HG02885 (cell line): ENCODE measurements at regions not wholly inside any gene's neighbourhood (a gene's known extent, or its start where the extent isn't known, plus 50 kb on each side); places are given as distances from the start of the nearest gene placed in this dataset.
A peak's percentile ranks its signal among the peaks of the same experiment; 100 is the strongest.

ENCODE experiments used
- ATAC-seq: cut with Tn5 transposase; IDR thresholded peaks from one replicate; pipeline ENCODE4 v1.9.1; 2021; ENCODE audit warnings: mild to moderate bottlenecking; ENCODE audit not compliant: unreplicated experiment, poor library complexity

- ATAC-seq = peak; percentile 87
These were observed 71.8 kb upstream of the TAF11L2 start for GRCh38 chr5:17426104-17426749.

DNA sequence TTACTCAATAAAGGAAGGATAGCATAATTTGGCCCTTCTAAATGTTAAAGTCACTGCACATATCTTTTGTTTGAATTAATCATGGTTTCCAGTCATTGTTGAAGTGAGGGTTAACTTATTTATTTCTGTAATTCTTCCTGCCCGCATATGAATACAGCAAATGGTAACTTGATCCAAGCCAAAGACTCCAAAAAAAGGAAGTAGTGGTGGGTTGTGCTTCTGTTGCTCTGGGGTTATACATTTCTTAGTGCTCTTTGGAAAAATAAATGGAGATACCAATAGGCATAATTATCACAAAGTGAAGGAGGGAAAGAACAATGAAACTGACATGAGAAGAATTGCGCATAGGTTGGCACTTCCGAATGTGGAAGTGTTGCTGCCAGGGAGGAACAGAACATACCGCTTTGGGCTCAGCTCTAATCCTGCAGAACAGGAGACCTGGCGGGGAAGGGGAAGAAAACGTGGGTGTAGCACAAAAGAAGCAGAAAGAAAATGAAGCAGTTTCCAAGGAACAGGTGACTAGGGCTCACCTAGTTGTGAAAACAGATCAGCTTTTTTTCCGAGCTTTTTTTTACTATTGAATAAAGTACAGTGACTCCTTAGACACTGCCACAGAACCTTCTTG lies 69.7 kb upstream of the TAF11L2 start:
- ATAC-seq = no peak

- no peak for ATAC-seq
These were observed 68.7 kb upstream of the TAF11L2 start for GRCh38 chr5:17429353-17429752.

DNA sequence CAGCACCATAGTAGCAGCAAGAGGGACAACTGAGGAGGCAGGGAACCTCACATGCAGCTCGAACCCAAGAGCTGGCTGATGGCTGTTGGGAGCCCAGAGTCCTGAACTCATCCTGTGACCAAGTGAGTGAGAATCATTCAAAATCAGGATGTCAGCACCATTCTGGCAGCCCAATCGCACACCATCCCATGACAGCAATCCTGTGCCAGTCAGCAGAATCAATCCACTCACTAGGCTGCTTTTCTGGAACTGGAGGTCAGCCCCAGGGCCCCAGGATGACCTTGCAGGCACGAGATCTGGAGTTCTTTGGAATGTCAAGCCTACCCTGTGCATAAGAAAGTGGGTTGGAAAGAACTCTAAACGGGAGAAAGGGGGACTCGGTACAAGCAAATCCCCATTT lies 67.8 kb upstream of the TAF11L2 start:
- ATAC-seq = no peak

GRCh38 chr5:17431272-17432050 lies 66.6 kb upstream of the TAF11L2 start:
- ATAC-seq = no peak

GRCh38 chr5:17432569-17432968 lies 65.5 kb upstream of the TAF11L2 start:
- no peak for ATAC-seq

DNA sequence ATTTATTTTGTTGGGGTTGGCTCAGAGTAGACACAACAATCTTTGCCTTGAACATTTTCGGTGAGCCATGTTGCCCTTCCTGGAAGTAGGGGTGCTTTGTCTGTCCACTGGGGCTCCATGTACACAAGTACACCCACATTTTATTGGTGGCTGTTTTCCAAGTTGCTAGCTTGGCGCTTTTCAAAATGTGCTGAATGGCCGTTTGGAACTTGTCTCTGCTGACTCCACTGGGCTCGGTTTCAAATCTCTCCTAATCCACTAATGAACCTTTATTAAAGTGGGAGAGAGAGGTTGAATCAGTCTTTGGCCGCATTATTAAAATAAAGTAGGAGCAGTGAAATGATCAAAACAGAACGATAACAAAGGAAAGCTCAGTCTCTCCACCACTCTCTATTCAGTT lies 64.6 kb upstream of the TAF11L2 start:
- ATAC-seq = no peak

DNA sequence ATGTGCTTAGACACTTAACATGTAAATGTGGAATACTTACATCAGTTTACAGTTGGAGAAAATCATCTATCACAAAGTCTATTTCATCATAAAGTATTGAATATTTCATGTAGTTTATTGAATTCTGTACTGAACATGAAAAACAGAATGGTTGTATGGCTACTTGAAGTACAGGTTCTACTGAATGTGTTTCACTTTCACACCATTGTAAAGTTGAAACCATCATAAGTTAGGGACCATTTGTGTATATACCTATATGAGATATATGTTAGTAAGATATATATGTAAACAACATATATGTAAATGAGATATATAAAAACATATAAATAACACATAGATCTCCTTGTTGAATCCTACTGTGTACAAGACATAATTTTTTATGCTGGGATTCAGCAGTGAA lies 63.0 kb upstream of the TAF11L2 start:
- ATAC-seq = peak; percentile 61

GRCh38 chr5:17436350-17436749 lies 61.7 kb upstream of the TAF11L2 start:
- peak; percentile 53 for ATAC-seq

DNA sequence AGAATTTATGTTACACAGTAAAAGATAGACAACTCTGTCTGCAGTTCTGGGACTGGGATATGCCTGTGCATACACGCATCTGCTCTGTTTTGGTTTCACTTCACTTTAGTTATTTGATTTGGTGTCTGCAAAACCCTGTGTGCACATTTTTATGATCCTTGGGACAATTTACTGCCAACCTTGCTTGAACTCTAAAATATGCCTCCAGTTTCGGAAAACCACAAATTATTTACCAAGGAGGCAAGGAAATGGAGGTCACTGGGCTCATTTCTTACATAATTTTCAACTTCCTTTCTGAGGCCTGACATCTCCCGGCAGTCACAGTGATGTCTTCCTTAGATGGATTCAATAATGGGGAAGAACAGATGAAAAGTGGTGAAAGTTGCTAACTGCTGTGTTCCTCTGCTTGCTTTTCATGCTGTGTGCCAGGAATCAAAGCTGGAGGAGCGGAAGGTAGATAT lies 61.2 kb upstream of the TAF11L2 start:
- ATAC-seq = peak; percentile 84

DNA sequence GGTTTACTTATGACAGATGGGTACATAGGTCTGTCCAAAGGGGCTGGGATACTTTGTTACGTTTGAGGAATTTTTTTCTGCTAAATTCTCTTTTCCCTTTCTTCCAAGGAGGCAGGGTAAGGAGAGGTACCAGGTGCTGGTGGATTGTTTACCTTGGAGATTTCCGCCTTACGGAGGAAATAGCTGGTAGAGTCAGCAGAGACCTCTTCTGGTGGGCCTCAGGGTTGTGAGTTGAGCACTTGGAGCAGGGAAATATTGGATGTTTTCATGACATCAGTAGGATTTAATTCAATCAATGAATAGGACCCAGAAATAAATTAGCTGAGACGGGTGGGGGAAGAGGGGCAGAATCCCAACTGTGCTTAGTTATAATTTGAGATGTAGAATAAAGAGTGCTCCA lies 60.0 kb upstream of the TAF11L2 start:
- no peak for ATAC-seq

- ATAC-seq = no peak
These were observed 58.1 kb upstream of the TAF11L2 start for GRCh38 chr5:17439956-17440355.

- no peak for ATAC-seq
These were observed 57.3 kb upstream of the TAF11L2 start for GRCh38 chr5:17440766-17441165.

DNA sequence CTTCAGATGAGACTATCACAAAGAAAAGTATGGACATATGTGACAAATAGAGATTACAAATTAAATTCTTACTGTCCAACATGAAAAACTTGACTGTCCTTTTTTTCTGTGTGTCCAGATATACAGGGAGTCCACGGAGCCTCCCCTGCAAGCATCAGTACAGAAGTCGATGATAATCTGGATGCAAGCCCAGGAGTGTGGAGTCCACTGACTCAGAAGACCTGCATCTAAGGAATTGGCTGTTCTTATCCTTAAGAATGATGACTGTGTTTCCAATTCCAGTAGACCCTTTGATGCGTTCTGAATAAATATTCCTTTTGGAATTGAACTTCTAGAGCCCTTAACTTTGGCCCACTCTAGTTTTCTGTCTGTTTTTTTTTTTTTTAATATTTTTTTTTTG lies 56.7 kb upstream of the TAF11L2 start:
- ATAC-seq = no peak

- no peak for ATAC-seq
These were observed 54.5 kb upstream of the TAF11L2 start for GRCh38 chr5:17443333-17444130.

GRCh38 chr5:17444496-17444895 lies 53.5 kb upstream of the TAF11L2 start:
- no peak for ATAC-seq

DNA sequence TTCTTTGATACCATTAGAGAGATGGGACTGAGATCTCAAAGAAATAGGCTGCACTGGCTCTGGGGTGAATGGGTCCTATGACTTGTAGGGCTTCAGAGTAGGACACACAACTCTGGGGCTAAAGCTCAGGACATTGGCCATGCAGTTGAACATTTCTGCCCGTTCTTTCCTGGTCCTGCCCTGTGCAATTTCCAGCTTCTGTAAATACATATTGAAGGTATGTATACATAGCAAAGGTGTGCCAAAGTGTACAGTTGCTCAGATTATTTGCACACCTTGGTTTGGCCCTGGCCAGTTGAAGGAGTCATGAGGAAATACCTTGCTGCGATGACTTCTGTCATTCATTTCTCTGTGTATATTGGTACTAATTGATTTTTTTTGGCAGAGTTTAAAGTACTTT lies 52.8 kb upstream of the TAF11L2 start:
- no peak for ATAC-seq
